HG03060 (cell line): ENCODE measurements at regions not wholly inside any gene's neighbourhood (a gene's known extent, or its start where the extent isn't known, plus 50 kb on each side); places are given as distances from the start of the nearest gene placed in this dataset.

Source experiments
- ATAC-seq: cut with Tn5 transposase; IDR thresholded peaks from one replicate; pipeline ENCODE4 v1.9.1; 2021; ENCODE audit warnings: low read depth, moderate number of reproducible peaks; ENCODE audit not compliant: unreplicated experiment

GRCh38 chr2:385785-386184 is 97.9 kb upstream of the ALKAL2 start:
- no peak for ATAC-seq

GRCh38 chr2:385061-385460 is 97.2 kb upstream of the ALKAL2 start:
- ATAC-seq = no peak

GRCh38 chr2:383888-384287 is 96.0 kb upstream of the ALKAL2 start:
- no peak for ATAC-seq

- ATAC-seq = no peak
Observed at GRCh38 chr2:383178-383577, 95.3 kb upstream of the ALKAL2 start.

- ATAC-seq = no peak
Observed at GRCh38 chr2:382728-383022, 94.8 kb upstream of the ALKAL2 start.

- no peak for ATAC-seq
Observed at GRCh38 chr2:381941-382727, 94.2 kb upstream of the ALKAL2 start.

- no peak for ATAC-seq
Observed at GRCh38 chr2:381181-381580, 93.3 kb upstream of the ALKAL2 start.

- no peak for ATAC-seq
Observed at GRCh38 chr2:380772-381171, 92.9 kb upstream of the ALKAL2 start.

GRCh38 chr2:380221-380620 is 92.3 kb upstream of the ALKAL2 start:
- ATAC-seq = no peak

GRCh38 chr2:379778-380177 is 91.9 kb upstream of the ALKAL2 start:
- ATAC-seq = no peak

- ATAC-seq = no peak
Observed at GRCh38 chr2:378364-378763, 90.5 kb upstream of the ALKAL2 start.

GRCh38 chr2:377414-377813 is 89.5 kb upstream of the ALKAL2 start:
- ATAC-seq = no peak

- no peak for ATAC-seq
Observed at GRCh38 chr2:375956-376307, 88.0 kb upstream of the ALKAL2 start.

- ATAC-seq = no peak
Observed at GRCh38 chr2:375270-375955, 87.5 kb upstream of the ALKAL2 start.

GRCh38 chr2:368386-368785 is 80.5 kb upstream of the ALKAL2 start:
- ATAC-seq = no peak

GRCh38 chr2:367246-367645 is 79.4 kb upstream of the ALKAL2 start:
- ATAC-seq = no peak

GRCh38 chr2:366706-367105 is 78.8 kb upstream of the ALKAL2 start:
- no peak for ATAC-seq

- ATAC-seq = no peak
Observed at GRCh38 chr2:365367-366275, 77.7 kb upstream of the ALKAL2 start.

- ATAC-seq = no peak
Observed at GRCh38 chr2:363824-364470, 76.1 kb upstream of the ALKAL2 start.

GRCh38 chr2:362924-363323 is 75.0 kb upstream of the ALKAL2 start:
- ATAC-seq = no peak

GRCh38 chr2:360124-360523 is 72.2 kb upstream of the ALKAL2 start:
- ATAC-seq = no peak
